Left ventricle myocardium superior (tissue), 1 donor: ENCODE measurements at regions not wholly inside any gene's neighbourhood (a gene's known extent, or its start where the extent isn't known, plus 50 kb on each side); places are given as distances from the start of the nearest gene placed in this dataset.

Experiments
- ATAC-seq: fragments of 200-7000 bp; cut with Tn5 transposase; one replicate; pipeline ENCODE4 v1.9.1; 2020; ENCODE audit warnings: mild to moderate bottlenecking, moderate library complexity
- DNase-seq: peaks from one replicate; pipeline ENCODE4 v3.0.0-alpha.2; 2020
- intact Hi-C: fragments of 100-400 bp; cut with micrococcal nuclease; formaldehyde crosslinking; loops from one replicate; pipeline ENCODE4 v1.11.0; 2022
- donor health status: DM: no; HTN: yes; CAD: no; lungs with severe emphysema.

DNA sequence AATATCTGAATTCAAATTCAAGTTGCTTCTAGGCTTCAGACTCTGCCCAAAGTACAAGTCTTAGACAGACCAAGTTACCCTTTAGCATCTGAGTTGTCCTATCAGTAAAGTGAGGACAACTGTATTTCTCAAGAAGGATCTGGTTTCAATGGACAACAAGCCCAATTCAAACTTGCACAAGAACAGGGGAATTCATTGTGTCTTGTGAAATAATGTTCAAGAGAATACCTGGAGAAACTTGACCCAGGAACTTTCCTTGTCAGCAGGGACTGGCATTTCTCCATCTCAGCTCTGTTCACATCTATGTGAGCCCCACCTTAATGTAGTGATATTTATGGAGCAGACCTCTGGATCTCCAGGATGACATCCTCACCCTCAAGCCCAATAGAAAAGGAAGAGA, 894.9 kb upstream of the SLC10A2 start:
- no peak for ATAC-seq
- DNase-seq = no peak
- intact Hi-C loops = no loop called here

DNA sequence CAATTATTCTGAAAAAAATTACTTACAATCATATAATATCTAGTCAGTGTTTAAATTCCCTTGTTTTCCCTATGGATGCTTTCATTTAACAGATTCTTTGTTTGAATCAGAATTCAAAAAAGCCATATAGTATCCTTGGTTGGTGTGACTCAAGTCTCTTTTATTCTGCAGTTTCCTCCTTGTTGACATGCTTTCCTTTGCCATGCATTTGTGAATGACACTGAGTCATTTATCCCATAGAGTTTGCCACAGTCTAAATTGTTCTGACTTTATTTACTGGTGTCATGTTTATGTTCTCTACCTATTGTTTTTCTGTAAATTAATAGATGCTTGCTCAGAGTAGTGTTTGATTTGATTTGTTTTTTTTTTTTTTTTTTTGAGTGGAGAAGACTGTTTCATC, 893.8 kb upstream of the SLC10A2 start:
- ATAC-seq (no peak), DNase-seq (no peak)
- intact Hi-C loops = no loop called here

DNA sequence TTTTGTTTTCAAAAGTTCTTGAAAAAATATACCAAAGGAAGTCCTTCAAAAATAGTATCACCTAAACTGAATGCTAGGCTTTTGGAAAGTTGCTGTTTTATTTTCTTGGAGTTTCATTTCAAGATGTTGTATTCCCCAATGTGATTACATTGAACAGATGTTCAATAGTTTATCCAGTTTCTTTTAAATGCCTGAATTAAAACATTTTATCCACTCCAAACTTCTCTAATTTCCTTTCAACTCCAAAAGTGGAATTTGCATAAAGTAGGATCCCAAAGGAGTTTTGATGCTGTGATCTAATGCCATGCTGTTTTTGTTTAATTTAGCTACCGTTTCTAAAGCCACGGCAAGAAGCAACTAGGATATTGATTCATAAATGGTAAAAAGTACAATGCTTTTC, 892.5 kb upstream of the SLC10A2 start:
- no peak for DNase-seq
- intact Hi-C loops = no loop called here
- ATAC-seq = no peak

DNA sequence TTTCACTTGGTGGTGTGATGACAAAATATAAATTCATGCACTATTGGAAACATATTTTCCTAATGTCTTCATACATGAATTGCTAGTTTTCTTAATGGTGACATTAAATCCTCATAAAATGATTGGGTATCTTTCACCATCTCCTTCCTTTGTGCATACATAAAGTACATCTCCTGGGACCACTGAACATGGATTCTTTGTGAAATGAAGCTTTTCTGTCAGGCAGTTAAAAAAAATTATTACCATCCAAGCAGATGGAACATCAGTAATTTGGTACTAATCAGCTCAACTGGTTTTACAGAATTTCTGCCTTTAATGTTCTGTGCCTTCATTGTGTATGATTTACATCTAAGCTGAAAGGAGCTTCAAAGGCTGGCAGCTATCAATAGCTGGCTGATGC, 891.7 kb upstream of the SLC10A2 start:
- intact Hi-C loops = no loop called here
- ATAC-seq = no peak
- no peak for DNase-seq

DNA sequence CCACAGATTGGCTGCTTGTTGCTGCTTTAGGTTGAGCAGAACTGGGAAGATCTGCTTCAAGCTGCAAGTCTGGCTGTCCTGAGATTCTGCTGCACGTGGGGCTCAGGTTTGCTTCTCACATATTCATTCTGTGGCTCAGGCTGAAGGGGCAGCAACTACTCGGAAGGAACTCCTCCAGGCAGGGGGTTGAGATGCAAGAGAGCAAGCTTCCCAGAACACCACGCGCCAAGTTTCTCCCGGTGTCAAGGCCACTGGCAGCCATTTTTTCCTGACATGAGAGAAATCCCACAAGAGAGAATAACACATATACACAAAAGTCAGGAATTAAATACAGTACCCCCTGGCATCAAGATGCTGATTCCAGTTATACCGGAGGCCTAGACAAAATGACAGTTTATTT, 887.6 kb upstream of the SLC10A2 start:
- DNase-seq (no peak), ATAC-seq (no peak)

DNA sequence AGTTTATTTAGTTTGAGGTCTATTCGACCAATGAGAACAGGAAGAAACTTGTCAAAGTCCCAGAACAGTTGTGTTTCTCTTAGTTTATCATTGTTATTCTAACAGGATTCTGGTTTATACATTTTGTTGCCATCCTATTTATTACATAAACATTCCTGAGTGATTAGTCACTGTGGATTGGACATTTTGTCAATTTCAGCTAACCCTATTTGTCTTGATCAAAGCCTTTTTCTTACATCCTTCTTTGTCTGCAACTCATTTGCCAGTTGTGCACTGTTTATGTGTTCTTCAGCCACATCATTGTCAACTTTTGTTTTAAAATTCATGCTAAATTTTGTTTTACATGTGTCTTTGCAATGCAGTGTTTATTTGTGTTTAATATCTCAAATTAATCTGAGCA, 886.0 kb upstream of the SLC10A2 start:
- DNase-seq (no peak), ATAC-seq (no peak)
- intact Hi-C loops = no loop called here

More for the DNA sequence above, 887.6 kb upstream of the SLC10A2 start:
- intact Hi-C loops = no loop called here

DNA sequence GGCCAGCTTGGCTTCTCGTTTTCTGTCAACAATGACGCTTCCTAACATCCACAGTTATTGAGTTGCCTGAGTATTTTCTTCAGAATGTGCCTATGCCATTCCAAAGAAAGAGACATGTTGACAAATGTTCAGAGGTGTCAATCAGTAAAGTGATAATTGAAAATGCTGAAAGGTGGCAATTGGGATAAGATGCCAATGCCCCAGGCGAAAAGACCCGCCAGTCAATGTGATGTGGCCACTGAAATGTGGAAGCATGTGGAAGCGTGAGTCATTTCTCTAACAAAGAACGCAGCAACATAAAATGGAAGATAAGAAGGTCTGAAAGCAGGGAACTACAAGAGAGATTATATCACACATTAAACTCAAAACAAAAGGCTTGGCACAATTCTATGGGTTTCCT, 882.2 kb upstream of the SLC10A2 start:
- no peak for ATAC-seq
- no peak for DNase-seq
- intact Hi-C loops = no loop called here

DNA sequence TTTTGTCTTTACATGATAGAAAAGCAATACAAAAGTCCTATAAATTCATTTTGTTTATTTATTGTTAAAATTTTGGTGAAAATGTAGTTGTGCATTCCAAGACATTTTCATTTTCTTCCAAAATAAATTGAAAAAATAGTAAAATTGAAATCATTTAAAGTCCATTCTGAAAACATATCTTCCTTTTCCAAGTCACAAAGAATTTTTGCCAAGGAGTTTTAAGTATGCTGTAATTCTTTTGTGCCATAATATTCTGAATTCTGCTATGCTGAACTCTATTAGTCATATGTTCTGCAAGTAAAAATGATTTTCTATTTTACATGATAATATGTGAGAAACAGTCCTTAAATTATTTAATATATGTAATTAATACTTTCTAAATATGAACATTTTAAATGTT, 879.6 kb upstream of the SLC10A2 start:
- ATAC-seq (no peak), DNase-seq (no peak)
- intact Hi-C loops = no loop called here

DNA sequence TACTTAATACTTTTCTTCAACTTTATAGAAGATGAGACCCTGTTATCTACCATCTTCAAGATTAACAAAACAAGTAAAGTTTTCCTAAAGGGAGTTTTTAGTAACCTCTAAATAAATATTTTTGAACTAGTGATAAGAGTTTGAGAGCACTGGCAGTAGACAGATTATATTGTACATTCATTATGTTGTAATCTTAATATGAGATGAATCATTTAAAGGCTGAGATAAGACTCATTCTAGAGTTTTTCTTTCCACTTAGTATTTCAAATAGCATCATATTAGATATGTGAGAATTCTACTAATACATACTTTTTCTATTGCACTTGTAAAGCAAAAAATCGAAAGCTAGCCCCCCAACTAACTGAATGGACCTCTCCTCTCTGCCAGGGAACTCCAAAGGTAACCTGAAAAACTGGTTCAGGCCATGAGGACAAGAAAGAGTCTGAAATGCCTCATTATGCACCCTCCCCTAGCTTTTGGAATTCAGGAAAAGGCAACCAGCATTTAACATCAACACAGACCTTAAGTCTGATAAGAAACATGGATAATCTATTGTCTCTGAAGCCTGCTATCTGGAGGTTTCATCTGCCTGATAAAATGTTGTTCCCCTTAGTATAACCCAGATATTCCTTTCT, 875.4 kb upstream of the SLC10A2 start:
- ATAC-seq (no peak), DNase-seq (no peak)
- intact Hi-C loops = no loop called here

DNA sequence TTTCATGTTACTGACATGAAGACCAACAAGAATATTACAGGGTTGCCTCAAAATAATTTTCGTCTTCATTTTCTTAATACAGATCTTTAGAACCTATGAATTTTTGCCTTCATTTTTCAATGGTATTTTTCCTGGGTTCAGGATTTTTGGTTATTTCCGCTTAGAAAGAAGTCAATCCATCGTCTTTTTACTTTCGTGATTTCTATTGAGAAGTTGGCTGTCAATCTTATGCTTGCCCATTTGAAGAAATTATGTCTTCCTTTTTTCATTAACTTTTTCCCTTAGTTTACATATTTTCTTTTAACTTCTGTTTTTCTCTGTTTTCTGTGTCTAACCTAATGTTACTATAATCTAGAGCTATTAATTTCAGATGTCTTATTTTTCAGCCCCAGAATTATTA, 868.9 kb upstream of the SLC10A2 start:
- no peak for DNase-seq
- no peak for ATAC-seq
- intact Hi-C loops = no loop called here

DNA sequence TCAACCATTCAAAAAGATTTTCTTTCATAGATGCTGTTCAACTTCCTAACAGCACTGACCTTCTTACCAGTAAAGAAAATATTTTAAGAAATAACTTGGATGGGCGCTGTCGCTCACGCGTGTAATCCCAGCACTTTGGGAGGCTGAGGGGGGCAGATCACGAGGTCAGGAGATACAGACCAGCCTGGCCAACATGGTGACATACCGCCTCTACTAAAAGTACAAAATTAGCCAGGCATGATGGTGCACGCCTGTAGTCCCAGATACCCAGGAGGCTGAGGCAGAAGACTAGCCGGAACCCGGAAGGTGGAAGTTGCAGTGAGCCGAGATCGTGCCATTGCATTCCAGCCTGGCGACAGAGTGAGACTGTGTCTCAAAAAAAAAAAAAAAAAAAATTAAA, 865.7 kb upstream of the SLC10A2 start:
- intact Hi-C loops = no loop called here
- no peak for DNase-seq
- no peak for ATAC-seq

DNA sequence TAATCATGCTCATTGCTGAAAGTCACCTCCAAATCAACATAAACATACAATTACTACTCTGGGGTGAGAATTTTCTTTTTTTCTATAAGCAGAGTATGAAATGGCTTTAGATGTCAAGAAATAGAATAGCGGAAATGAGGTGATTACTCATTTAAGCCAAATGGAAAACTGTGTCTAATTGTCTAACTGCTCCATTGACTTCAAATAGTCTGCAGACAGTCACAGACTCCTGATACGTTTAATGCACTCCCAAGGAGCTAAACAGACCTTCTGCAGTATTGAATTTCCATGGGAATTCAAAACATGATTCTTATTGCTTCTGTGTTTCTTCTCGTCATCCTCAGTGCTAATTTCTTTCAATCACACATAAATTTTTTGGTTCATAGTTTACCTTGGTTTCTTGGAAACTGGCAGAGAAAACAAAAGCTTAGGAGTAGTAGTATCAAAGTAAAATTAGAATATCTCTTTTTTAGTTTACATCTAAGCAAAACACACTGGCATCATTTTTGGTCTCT, 865.2 kb upstream of the SLC10A2 start:
- ATAC-seq = no peak
- intact Hi-C loops = no loop called here
- no peak for DNase-seq

DNA sequence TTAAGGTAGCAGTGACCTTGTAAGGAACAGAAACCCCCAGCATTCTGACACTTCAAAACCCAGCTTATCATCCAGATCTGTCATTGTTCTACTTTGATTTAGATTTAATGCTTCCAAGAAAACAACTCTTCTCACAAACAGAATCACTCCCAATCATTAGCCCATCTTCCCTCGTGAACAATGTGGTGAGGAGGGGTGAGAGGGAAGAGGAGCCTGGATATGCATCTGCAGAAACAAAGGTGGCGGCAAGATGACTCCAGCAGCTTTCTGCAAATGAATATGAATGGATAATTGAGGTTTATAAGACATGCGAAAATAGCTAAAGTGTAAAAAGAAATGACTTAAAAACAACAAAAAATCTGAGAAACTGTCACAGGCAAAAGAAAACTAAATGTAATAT, 859.9 kb upstream of the SLC10A2 start:
- DNase-seq = no peak
- no peak for ATAC-seq
- intact Hi-C loops = no loop called here

DNA sequence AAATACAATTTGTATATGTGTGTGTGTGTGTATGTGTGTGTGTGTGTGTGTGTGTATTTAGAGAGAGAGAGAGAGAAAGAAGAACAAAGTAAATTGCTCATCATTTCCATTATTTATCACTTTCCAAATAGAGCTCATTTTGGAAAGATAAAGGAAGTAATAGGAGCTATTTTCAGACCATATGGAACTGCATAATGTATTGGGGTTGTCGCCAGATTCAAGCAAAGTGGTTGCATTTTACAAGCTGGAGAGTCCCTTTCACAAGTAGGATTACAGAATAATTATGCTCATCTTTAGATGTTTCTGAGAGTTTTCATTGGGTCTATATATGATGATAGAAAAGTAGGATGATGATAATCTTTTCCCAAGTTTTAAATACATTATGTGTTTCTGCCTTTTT, 842.7 kb upstream of the SLC10A2 start:
- no peak for ATAC-seq

DNA sequence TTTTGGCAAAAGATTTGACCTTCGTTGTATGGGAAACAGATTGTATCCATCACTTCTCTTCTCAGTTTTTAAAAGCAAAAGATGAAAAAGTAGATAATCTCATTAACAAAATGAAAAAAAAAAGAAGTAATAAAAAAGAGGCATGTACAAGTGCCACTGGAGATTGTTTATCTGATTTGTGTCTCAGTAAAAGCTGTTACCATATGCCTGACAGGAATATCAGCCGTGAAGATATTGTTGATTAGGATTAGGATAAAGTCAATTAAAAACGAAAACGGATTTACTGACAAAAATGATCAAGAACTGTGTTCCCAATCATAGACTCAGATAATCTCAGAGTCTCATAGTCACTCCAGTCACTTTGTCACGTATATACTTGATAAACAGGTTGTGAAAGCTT, 842.1 kb upstream of the SLC10A2 start:
- DNase-seq (no peak), ATAC-seq (no peak)
- intact Hi-C loops = no loop called here

More for the DNA sequence above, 842.7 kb upstream of the SLC10A2 start:
- DNase-seq = no peak
- intact Hi-C loops = no loop called here

DNA sequence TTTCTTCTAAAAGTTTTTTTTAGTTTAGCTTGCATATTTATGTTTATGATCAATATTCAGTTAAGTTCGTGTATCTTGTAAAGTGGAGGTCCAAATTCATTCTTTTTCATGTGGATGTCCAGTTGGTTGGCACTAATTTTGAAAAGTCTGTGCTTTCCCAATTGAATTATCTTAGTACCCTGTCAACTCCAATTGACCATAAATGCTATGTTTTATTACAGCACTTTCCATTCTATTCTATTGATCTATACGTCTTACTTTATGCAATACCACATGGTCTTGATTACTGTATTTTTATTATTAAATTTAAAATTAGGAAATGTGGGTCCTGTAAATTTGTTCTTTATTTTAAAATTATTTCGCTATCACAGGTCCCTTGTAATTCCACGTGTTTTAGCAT, 837.6 kb upstream of the SLC10A2 start:
- DNase-seq (no peak), ATAC-seq (no peak)
- intact Hi-C loops = no loop called here

DNA sequence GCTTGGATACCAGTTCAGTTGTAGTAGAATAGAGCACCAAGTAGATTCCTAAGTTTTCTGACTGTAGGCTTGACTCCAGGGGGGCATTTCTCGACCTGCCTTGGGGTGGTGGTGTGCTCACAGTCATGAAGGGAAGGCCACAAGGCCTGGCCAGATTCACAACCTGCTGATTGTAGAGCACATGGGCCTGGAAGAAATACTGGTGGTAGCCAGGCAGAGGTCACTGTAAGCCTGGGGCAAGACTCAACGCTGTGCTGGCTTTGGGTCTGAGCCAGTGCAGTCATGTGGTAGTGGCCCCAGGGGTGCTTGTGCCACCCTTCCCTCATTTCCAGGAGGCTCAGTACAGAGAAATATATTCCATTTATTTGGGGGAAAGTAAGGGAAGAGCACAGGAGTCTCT, 832.3 kb upstream of the SLC10A2 start:
- DNase-seq (no peak), ATAC-seq (no peak)
- intact Hi-C loops = no loop called here

DNA sequence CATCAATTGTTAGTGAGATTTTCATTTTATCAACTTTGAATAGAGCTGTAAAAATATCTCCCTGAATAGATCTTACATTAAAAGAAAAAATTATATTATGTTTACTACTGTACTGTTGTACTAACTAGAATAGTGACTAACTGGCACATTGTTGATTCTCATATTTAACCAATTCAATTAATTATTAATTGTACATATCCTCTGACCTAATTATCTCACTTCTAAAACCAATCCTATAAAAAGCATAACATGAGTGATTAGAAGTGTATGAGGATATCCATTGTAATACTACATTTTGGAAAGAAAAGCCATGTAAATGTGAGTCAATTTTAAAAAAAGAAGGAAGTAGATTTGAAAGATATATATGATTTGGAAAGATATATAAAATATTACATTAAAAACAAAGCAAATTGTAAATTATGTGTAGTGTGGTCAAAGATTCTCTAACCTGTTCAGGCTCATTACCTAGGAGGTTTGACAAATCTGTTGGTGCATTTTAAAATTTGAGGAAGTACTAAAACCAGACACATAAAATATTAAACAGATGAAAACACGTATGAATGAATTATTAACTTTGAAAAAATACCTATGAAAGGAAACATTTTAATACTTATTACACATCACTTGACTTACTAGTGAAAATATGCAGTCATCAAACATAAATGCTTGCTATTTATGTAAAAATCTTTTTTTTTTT, 829.8 kb upstream of the SLC10A2 start:
- ATAC-seq = no peak
- intact Hi-C loops = no loop called here
- DNase-seq = no peak

DNA sequence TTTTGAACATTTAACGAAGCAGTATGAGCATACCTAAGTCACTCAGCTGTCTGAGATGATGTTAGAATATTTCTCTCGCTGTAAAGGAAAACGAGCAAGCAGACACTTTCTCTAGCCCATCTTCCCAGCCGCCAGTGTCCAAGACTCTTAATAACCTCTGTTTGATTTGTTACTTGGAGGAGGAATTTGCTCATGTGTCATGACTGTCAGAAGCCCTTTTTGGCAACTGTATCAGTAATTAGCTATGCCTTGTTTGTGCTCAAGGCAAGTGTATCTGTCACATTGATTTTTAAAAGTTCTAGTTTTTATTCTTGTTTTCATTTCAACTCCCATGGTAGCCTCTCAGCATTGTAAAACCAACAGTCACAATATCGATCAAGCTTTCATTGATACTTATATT, 828.4 kb upstream of the SLC10A2 start:
- ATAC-seq (no peak), DNase-seq (no peak)
- intact Hi-C loops = no loop called here

DNA sequence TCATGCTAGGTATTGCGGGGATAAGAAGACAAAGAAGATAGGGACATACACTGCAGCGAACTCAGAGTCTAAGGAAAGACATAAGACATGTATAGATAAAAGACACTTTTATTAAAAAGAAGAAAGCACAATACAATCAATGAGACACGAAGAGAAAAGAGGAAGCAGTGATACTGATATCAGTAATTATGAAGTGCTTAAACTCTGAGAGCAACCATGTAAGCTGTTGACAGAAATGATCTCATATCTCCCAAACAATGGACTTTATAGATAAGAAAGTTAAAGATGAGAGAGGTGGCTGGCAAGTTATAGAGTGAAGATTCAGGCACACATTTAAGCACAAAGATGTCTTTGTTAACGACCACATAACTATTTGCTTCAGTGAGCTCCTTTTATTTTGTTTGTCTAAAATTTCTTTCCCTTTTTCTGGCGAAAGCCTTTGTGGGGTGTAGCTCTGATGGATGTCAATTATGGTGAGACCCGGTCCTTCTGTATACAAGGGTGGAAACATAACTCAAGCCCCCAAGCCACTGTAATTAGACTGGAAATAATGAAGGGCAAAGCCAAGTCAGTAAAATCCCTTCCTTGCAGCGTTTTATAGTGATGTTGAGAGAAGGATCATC, 818.0 kb upstream of the SLC10A2 start:
- DNase-seq = no peak
- intact Hi-C loops = no loop called here
- ATAC-seq = no peak

DNA sequence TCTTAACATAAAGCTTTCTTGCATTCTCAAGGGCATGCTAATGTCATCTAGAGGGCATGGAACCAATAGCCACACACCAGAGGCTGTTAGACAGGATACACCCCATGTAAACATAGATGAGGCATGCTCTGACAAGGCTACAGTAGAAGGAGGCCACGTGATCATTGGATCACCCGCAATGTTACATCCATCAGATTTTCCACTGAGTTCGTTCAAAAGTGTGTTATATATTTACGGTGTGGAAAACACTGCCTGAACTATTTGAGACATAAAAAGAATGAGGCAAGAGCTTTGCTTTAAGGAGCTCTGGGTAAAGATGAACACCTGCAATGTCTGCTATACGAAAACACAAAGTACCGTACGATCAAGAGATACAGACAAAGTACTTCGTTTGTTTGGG, 817.5 kb upstream of the SLC10A2 start:
- DNase-seq = no peak
- intact Hi-C loops = no loop called here
- ATAC-seq = peak; percentile 36
